Posterior cingulate gyrus (tissue), 11 donors: ENCODE measurements at regions not wholly inside any gene's neighbourhood (a gene's known extent, or its start where the extent isn't known, plus 50 kb on each side); places are given as distances from the start of the nearest gene placed in this dataset.

Source experiments
- DNase-seq, 10 donors: peaks; one replicate each; pipeline versions ENCODE4 v3.0.0 to v3.0.0-alpha.2; 2020 to 2021; ENCODE audit warnings: mixed read lengths in 3 of 10
- intact Hi-C: fragments of 100-400 bp; cut with DNase I; formaldehyde crosslinking; loops from one replicate; pipeline ENCODE4 v1.15.1; 2023

GRCh38 chr10:62732841-62733653, 71.5 kb upstream of the ADO start:
- intact Hi-C loops: no loop called here
- no peak for DNase-seq

GRCh38 chr10:62733654-62734293, 70.7 kb upstream of the ADO start:
- DNase-seq: no peak
- intact Hi-C loops: no loop called here

- no peak for DNase-seq
- intact Hi-C loops: no loop called here
Observed at GRCh38 chr10:62734781-62735463, 69.6 kb upstream of the ADO start.

GRCh38 chr10:62735464-62736167, 68.9 kb upstream of the ADO start:
- no peak for DNase-seq
- intact Hi-C loops: no loop called here

- intact Hi-C loops: no loop called here
Observed at GRCh38 chr10:62736168-62736546, 68.4 kb upstream of the ADO start.

GRCh38 chr10:62738916-62739315, 65.6 kb upstream of the ADO start:
- intact Hi-C loops: no loop called here
- DNase-seq: no peak

More at GRCh38 chr10:62736168-62736546, 68.4 kb upstream of the ADO start:
- DNase-seq: no peak

GRCh38 chr10:62740885-62741745, 63.4 kb upstream of the ADO start:
- intact Hi-C loops: no loop called here
- no peak for DNase-seq

- intact Hi-C loops: no loop called here
- DNase-seq: no peak
Observed at GRCh38 chr10:62741996-62742395, 62.5 kb upstream of the ADO start.

- intact Hi-C loops: no loop called here
- DNase-seq: no peak
Observed at GRCh38 chr10:62742536-62743061, 61.9 kb upstream of the ADO start.

- DNase-seq: no peak
- intact Hi-C loops: no loop called here
Observed at GRCh38 chr10:62744136-62744535, 60.4 kb upstream of the ADO start.

- intact Hi-C loops: no loop called here
- no peak for DNase-seq
Observed at GRCh38 chr10:62745581-62745980, 58.9 kb upstream of the ADO start.

GRCh38 chr10:62746951-62747729, 57.4 kb upstream of the ADO start:
- intact Hi-C loops: no loop called here
- DNase-seq: no peak

- intact Hi-C loops: no loop called here
- DNase-seq: no peak
Observed at GRCh38 chr10:62748386-62748785, 56.1 kb upstream of the ADO start.

GRCh38 chr10:62749093-62749683, 55.3 kb upstream of the ADO start:
- DNase-seq: no peak
- intact Hi-C loops: no loop called here
